Ovary (tissue), 7 donors: ENCODE measurements at regions not wholly inside any gene's neighbourhood (a gene's known extent, or its start where the extent isn't known, plus 50 kb on each side); places are given as distances from the start of the nearest gene placed in this dataset.

Experiments
- DNase-seq, 5 donors: peaks; one replicate each; pipeline ENCODE4 v3.0.0-alpha.2; 2019 to 2020
- H3K27ac ChIP-seq, 2 donors: fragments of 200-600 bp; one replicate each; pipeline versions ENCODE4 v1.5.1 to v1.8.0; 2019 to 2022
- H3K27me3 ChIP-seq: fragments of 200-600 bp; one replicate; pipeline ENCODE4 v1.8.0; 2022
- H3K36me3 ChIP-seq: fragments of 200-600 bp; sonication (generic); one replicate; pipeline ENCODE4 v1.5.1; 2019
- H3K4me1 ChIP-seq: one replicate; pipeline ENCODE4 v1.8.1; 2013; ENCODE audit warnings: mild to moderate bottlenecking, moderate library complexity; ENCODE audit not compliant: insufficient read depth
- H3K4me3 ChIP-seq: fragments of 200-600 bp; sonication (generic); one replicate; pipeline ENCODE4 v1.5.1; 2017
- H3K9me3 ChIP-seq, 2 donors: fragments of 200-600 bp in 1 of 2; sonication (generic) in 1 of 2; one replicate each; pipeline versions ENCODE4 v1.5.1 to v1.8.1; 2013 to 2019; ENCODE audit warnings: mild to moderate bottlenecking in 1 of 2, moderate library complexity in 1 of 2
- CTCF ChIP-seq, 3 donors: fragments of 450-650 bp in 2 of 3; fragments of 200-600 bp in 1 of 3; IDR thresholded peaks; one replicate each; pipeline versions ENCODE4 v1.5.1 to v1.8.0; 2016 to 2022; ENCODE audit warnings: antibody characterized with exemption in 3 of 3, mild to moderate bottlenecking in 1 of 3
- EP300 ChIP-seq: sonication (generic); formaldehyde crosslinking; IDR thresholded peaks from one replicate; pipeline ENCODE4 v1.6.1; 2017; ENCODE audit warnings: antibody characterized with exemption
- POLR2A ChIP-seq: fragments of 450-650 bp; IDR thresholded peaks from one replicate; pipeline ENCODE4 v1.6.1; 2017; ENCODE audit warnings: antibody characterized with exemption, mild to moderate bottlenecking, moderate library complexity
- WGBS, 3 donors: extraction: QIAGEN DNeasy Blood & Tissue Kit in 1 of 3; methylation state at CpG; one replicate each; pipeline versions ENCODE4 v1.1.5 to v1.1.7; 2013 to 2017; 5-methylcytosine and 5-hydroxymethylcytosine counted together
- intact Hi-C, 4 donors: fragments of 100-400 bp; cut with DNase I; formaldehyde crosslinking; loops; one replicate each; pipeline versions ENCODE4 v1.11.0 to v1.15.1; 2022 to 2023
- donor health status: DM: no; HTN: no; CAD: no; lungs with moderate emphysema.
- donor health status: DM: no; HTN: no; CAD: no.
- donor health status: Bipolar disorder and iron deficiency.
- donor health status: DM: no; HTN: no; CAD: no.
- donor health status: DM: yes; HTN: yes; CAD: no.

DNA sequence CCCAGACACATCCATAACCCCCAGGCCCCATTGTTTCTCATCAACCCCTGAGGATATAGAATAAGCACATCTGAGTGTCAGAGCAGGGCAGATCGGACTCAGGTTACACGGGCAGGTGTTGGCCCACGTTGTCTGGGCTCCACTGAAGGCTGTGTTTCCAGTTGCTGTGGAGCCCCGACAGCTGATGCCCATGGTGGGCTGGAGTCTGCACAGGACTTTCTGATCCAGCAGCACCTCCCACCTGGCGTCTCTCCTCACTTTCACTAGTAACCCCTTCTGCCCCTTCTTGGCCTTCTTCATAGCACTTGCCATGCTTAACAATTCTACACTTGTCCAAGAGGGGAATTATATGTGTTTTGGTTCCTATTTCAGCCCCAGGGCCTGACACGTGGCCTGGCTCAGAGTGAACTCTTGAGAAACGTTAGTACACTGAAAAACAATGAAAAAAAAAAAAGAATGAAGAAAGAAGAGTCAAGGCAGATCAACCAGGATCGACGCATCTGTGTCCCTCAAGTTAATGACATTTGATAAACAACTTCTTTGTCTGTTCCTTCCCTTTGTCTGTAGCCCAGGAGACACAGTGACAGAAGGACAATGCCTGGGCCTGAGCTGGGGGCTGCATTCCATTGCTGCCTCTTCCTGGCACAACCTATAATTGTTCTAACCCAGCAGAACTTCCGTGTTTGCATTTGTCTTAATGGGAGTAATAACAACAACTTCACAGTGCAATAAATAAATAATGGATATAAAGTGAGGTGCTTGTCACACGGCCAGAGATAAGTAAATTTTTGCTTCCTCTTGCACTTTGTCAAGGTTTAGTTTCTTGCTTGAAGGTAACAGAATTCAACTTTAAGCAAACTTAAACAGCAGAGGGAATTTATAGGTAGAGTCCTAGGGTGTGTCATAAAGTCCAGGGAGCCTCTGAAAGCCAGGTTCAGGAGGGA is 224.2 kb upstream of the SSTR4 start:
- H3K36me3 ChIP-seq: no peaks in the 10 kb centered on the region
- TF ChIP-seq POLR2A (no peak), EP300 (no peak), CTCF (IDR thresholded peaks at IDR 0.05) (no peak)
- H3K9me3 ChIP-seq: no peaks in the 10 kb centered on the region
- DNase-seq: no peak
- H3K27ac ChIP-seq: no peak overlapping the region
- H3K4me1 ChIP-seq: no peaks in the 10 kb centered on the region
- no peak overlapping the region for H3K4me3 ChIP-seq
- WGBS, 3 donors: 83 to 87% (median 83%) methylated on average over 11 of the region's 11 CpGs
- intact Hi-C loops: no loop called here
- H3K27me3 ChIP-seq: no peaks in the 10 kb centered on the region

GRCh38 chr20:22814471-22815205 is 220.5 kb upstream of the SSTR4 start:
- H3K4me3 ChIP-seq: no peak overlapping the region
- WGBS, 3 donors: 67 to 74% (median 73%) methylated on average over 9 of the region's 9 CpGs

DNA sequence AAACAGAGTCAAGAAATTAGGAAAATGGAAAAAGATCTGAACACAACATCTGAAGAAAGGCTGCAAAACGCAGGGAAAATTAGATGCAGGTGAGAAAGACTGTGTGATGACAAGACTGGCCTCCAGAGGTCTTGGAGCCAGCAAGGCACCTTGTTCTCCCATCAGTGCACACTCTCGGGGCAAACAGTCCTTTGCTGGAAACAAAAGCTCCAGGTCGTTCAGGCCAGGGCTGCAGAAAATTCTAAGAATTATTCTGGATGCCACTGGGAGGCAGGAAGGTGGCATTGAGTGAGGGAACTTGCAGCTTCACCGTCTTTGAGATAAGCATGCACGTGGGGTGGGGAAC is 219.9 kb upstream of the SSTR4 start:
- no peak for DNase-seq
- TF ChIP-seq CTCF (IDR thresholded peaks at IDR 0.05) (no peak), POLR2A (no peak), EP300 (no peak)
- H3K4me1 ChIP-seq: no peaks in the 10 kb centered on the region
- no peak overlapping the region for H3K27ac ChIP-seq
- no peaks in the 10 kb centered on the region for H3K36me3 ChIP-seq
- no peaks in the 10 kb centered on the region for H3K9me3 ChIP-seq
- intact Hi-C loops: no loop called here
- WGBS, 3 donors: 75 to 85% (median 77%) methylated on average over 5 of the region's 5 CpGs
- no peaks in the 10 kb centered on the region for H3K27me3 ChIP-seq
- H3K4me3 ChIP-seq: no peak overlapping the region

More at GRCh38 chr20:22814471-22815205, 220.5 kb upstream of the SSTR4 start:
- DNase-seq: no peak
- no peaks in the 10 kb centered on the region for H3K4me1 ChIP-seq
- no peaks in the 10 kb centered on the region for H3K36me3 ChIP-seq
- no peak overlapping the region for H3K27ac ChIP-seq
- TF ChIP-seq EP300: no peak
- intact Hi-C loops: no loop called here
- H3K27me3 ChIP-seq: no peaks in the 10 kb centered on the region
- no peaks in the 10 kb centered on the region for H3K9me3 ChIP-seq

DNA sequence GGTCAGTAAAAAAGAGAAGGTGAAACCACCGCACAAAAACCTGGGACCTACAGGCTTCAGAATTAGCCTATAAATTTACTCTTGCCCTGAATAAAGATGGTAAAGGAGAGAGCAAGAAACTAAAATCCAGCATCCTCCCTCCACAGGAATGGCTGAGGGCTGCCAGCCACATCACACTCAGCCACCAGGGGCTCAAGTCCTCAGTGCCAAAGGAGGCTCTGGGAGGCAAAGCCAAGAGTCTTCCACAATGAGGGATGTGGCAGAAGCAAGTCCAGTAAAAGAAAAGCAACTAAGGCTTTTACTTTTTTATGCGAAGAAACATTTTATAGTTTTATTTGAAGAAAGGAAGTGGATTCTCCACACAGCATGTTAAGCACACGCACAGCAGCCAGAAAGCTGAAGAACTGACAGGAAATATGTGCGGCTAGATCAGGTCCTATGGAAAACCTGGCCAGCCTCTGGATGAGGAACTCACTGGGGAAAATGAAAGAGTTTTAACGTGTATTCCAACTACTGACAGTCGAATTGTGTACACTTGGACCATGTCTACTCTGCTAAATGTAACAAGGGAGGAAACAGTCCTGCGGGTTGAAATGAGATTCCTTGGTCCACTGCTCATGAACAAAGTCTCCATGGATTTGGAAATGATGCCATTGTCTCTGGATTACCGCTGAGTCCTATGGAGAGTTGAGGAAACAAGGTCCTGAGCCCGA is 219.4 kb upstream of the SSTR4 start:
- TF ChIP-seq POLR2A: no peak
- no peak for TF ChIP-seq EP300
- TF ChIP-seq CTCF (IDR thresholded peaks at IDR 0.05): no peak
- no peak for DNase-seq
- intact Hi-C loops: no loop called here
- Histone ChIP-seq H3K4me3 (no peak overlapping the region), H3K27ac (no peak overlapping the region), H3K36me3 (no peaks in the 10 kb centered on the region), H3K4me1 (no peaks in the 10 kb centered on the region), H3K9me3 (no peaks in the 10 kb centered on the region), H3K27me3 (no peaks in the 10 kb centered on the region)
- WGBS, 3 donors: 49 to 63% (median 52%) methylated on average over 9 of the region's 9 CpGs
